ENCODE measurements at regions not wholly inside any gene's neighbourhood (a gene's known extent, or its start where the extent isn't known, plus 50 kb on each side); places are given as distances from the start of the nearest gene placed in this dataset.
"Not testable (repeated sequence)": the region's sequence is repeated elsewhere in the genome, so short reads cannot be mapped to it uniquely, and the experiment has no call there.

DNA sequence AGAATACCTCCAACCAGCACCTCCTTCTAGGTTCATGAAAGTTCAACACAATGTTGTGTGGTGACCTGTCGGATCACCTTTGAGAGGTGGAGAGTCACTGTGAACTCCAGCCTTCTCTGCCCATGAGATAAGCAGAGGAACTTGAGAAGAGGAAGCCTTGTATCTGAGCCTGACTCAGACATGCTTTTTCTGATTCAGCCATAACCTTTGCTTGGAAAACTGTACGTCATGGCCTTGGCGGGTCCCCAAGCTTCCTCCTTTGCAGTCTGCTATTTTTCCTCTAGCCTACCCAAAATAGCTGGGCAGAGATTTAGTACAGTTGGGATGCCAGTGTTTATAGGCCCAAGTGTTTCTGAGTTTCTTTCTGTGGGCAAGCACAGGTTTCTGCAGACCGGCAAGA is 274.7 kb downstream of the CETN3 start:
- peak in 1 of 2 donors; percentile 33 for DNase-seq (ENCODE audit: low read depth in 2 of 2)

- DNase-seq (ENCODE audit: low read depth in 2 of 2): no peak
These were observed 275.2 kb downstream of the CETN3 start for GRCh38 chr5:90134381-90134780.

- DNase-seq (ENCODE audit: low read depth in 2 of 2): no peak
These were observed 275.6 kb downstream of the CETN3 start for GRCh38 chr5:90133941-90134340.

- no peak for DNase-seq (ENCODE audit: low read depth in 2 of 2)
These were observed 278.0 kb downstream of the CETN3 start for GRCh38 chr5:90131383-90132133.

- no peak for DNase-seq (ENCODE audit: low read depth in 2 of 2)
These were observed 281.0 kb downstream of the CETN3 start for GRCh38 chr5:90128551-90128950.

- no peak for DNase-seq (ENCODE audit: low read depth in 2 of 2)
These were observed 290.0 kb downstream of the CETN3 start for GRCh38 chr5:90119531-90119971.

DNA sequence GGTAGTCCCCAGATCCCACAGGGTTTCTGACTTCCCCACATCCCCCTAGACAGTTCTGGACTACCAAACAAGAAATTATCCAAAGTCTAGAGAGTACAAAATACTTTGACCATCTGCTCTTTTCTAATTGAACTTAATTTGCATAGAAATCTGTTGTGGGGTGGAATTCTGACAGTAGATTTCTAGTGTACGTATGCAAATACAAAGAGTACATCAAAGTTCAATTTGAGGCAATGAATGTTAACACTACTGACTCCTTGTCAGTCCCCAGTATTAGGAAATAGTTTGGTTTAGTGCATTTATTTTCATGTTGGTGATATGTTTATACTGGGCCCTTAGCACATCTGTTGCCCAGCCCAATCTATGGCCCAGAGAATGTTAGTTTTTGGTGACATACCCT is 292.6 kb downstream of the CETN3 start:
- DNase-seq (ENCODE audit: low read depth in 2 of 2): no peak

- DNase-seq (ENCODE audit: low read depth in 2 of 2): no peak
These were observed 296.4 kb downstream of the CETN3 start for GRCh38 chr5:90113108-90113507.

DNA sequence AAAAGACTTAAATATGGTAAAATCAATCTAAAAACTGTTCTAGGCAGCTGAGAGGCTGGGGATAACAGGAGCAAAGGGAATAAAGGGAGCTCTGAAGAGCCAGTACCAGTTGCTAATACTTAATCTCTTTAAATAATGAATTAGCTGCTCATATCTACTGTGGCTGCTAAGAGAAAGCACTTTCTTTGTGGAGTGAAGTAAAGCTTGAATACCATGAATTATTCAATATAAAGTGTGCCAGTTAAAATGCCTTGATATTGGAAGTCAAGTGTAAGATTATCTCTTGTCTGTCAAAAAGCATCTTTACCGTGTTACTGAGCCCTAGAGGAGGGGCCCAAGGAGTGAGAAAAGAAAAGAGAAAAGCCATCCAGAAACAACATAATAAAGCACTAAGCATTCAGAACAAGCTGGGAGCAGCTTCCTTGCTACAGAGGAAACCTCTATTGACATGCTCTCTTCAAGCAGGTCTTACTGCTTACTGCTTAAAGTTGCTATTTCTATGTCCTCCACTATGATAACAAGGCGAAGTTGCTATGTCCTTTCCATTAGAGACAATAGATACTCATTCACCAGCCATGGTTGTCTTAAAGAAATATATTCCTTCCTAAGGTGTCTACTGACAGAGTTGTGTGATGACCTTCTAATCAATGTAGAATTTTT is 297.4 kb downstream of the CETN3 start:
- DNase-seq (ENCODE audit: low read depth in 2 of 2): no peak

GRCh38 chr5:90111364-90112032 is 298.1 kb downstream of the CETN3 start:
- peak in 1 of 2 donors; percentile 1 for DNase-seq (ENCODE audit: low read depth in 2 of 2)

- DNase-seq (ENCODE audit: low read depth in 2 of 2): no peak
These were observed 300.3 kb downstream of the CETN3 start for GRCh38 chr5:90109285-90109684.

- no peak for DNase-seq (ENCODE audit: low read depth in 2 of 2)
These were observed 310.5 kb downstream of the CETN3 start for GRCh38 chr5:90099099-90099498.

- no peak for DNase-seq (ENCODE audit: low read depth in 2 of 2)
These were observed 312.5 kb downstream of the CETN3 start for GRCh38 chr5:90097082-90097477.

- DNase-seq (ENCODE audit: low read depth in 2 of 2): peak in 1 of 2 donors; percentile 1
These were observed 313.0 kb downstream of the CETN3 start for GRCh38 chr5:90096415-90097081.

GRCh38 chr5:90095292-90096060 is 314.1 kb downstream of the CETN3 start:
- DNase-seq (ENCODE audit: low read depth in 2 of 2): no peak

DNA sequence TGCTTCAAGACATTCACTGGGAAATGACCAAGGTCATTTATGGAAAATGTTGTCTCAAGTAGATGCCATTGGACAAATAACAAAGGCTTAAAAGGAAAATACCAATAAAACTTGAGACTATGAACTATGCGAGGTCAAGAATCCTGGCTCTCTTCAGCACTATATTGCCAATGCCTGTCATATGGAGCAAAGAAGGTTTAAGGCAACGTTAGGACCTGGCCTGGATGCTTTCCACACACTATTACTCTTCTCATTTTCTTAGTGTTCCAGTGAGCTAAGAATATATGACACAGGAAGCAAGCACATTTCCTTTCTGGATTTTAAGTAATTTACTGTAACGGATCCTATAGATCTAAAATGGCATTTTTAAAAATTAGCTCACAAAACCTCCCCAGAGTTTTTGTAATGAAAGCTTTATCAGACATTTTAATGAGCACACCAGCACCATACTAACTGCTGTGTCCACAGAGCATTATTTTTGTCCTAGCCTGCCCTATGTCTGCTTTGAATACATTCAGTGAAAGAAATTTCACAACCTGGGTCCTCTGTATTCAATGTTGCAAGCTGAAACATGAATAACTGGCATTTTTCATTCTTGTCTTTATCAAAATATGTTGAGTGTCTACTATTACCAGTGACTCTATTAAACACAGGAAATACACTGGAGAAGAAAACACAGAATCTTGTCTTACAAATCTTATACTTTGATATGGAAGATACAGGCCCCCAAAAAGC is 315.6 kb downstream of the CETN3 start:
- no peak for DNase-seq (ENCODE audit: low read depth in 2 of 2)

- no peak for DNase-seq (ENCODE audit: low read depth in 2 of 2)
These were observed 316.8 kb downstream of the CETN3 start for GRCh38 chr5:90092734-90093133.

GRCh38 chr5:90084342-90084741 is 325.2 kb downstream of the CETN3 start:
- DNase-seq (ENCODE audit: low read depth in 2 of 2): no peak

DNA sequence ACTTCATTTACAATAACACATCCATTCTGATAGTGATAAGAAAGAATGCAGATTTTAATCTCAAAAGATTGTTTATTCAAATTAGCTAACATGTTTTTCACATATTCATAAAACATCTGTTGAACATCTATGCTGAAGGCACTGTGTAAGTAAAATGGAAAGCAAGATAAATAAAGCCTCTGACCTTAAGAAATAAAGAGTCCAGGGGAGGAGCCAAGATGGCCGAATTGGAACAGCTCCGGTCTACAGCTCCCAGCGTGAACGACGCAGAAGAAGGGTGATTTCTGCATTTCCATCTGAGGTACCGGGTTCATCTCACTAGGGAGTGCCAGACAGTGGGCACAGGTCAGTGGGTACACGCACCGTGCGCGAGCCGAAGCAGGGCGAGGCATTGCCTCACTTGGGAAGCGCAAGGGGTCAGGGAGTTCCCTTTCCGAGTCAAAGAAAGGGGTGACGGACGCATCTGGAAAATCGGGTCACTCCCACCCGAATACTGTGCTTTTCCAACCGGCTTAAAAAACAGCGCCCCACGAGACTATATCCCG is 336.5 kb downstream of the CETN3 start:
- not testable (repeated sequence) for DNase-seq (ENCODE audit: low read depth in 2 of 2)

DNA sequence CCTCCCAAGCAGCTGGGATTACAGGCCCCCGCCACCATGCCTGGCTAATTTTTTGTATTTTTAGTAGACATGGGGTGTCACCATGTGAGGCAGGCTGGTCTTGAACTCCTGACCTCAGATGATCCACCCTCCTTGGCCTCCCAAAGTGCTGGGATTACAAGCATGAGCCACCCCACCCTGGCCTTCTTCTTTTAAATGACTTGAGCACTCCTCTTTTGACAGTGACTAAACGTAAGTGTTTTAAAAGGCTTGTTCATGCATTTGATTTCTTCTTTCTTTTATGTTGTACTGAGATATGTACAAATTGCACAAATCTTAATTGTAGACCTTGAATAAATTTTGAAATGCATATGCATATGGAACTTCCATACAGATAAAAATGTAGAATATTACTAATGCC is 337.9 kb downstream of the CETN3 start:
- DNase-seq (ENCODE audit: low read depth in 2 of 2): no peak
